HFFc6 (cell line): ENCODE measurements at regions not wholly inside any gene's neighbourhood (a gene's known extent, or its start where the extent isn't known, plus 50 kb on each side); places are given as distances from the start of the nearest gene placed in this dataset.

Source experiments
- DNase-seq: peaks from one replicate; pipeline ENCODE4 v3.0.0-alpha.2; 2018
- H3K27ac Mint-ChIP-seq: 2 replicates; pipeline ENCODE4 v1.8.0; 2020; ENCODE audit warnings: mild to moderate bottlenecking, mixed read lengths
- H3K27me3 Mint-ChIP-seq: 2 replicates; pipeline ENCODE4 v1.8.0; 2021; ENCODE audit warnings: mild to moderate bottlenecking, moderate library complexity, mixed read lengths; ENCODE audit not compliant: insufficient read depth
- H3K36me3 Mint-ChIP-seq: 2 replicates; pipeline ENCODE4 v1.8.0; 2021; ENCODE audit warnings: low read depth, mixed read lengths
- H3K4me1 Mint-ChIP-seq: 2 replicates; pipeline ENCODE4 v1.8.0; 2020; ENCODE audit warnings: low read depth, mixed read lengths
- H3K4me3 Mint-ChIP-seq: 2 replicates; pipeline ENCODE4 v1.8.0; 2020; ENCODE audit warnings: mild to moderate bottlenecking, moderate library complexity, mixed read lengths
- H3K9me3 Mint-ChIP-seq: 2 replicates; pipeline ENCODE4 v1.8.0; 2020; ENCODE audit warnings: mild to moderate bottlenecking, mixed read lengths
- CTCF ChIP-seq: fragments of 200-600 bp; sonication (generic); IDR thresholded peaks from 2 replicates; pipeline ENCODE4 v1.5.0; 2021; ENCODE audit warnings: antibody characterized with exemption, mild to moderate bottlenecking

DNA sequence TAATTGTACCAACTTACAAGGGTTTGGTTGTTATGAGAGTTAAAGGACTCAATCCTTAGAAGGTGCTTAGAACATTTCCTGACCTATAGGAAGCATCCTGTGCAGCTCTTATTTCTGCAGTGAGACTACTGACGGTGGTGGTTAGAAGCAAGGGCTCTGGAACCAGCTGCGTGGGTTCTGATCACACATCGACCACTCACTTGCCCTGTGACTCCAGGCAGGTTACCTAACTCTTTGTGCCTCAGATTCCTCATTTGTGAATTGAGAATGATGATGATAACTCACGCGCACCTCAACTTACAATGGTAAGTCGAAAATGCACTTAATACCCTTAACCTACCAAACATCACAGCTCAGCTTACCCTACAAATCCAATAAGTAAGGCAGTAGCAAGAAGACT lies 80.7 kb upstream of the SPATA12 start:
- no peak for DNase-seq
- Mint-ChIP-seq H3K36me3 (no peaks in the 10 kb centered on the region), H3K4me3 (no peak overlapping the region), H3K27ac (no peak overlapping the region), H3K27me3 (no peaks in the 10 kb centered on the region), H3K4me1 (peaks cover 37% of the 10 kb centered on the region), H3K9me3 (no peaks in the 10 kb centered on the region)
- no peak for TF ChIP-seq CTCF

DNA sequence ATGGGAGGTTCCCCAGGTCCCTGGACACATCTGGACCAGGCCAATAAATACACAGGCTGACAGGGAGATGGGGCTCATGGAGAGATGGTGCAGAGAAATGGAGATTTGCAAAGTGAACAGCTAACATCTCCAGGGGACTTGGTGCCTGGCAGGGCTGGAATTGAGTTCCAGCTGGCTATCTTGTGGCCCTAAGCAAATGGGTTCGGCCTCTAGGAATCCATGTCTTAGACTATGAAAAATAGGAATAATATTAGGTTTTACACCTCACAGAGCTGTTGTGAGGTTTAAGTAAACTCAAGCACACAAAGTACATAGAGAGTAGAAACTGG lies 82.9 kb upstream of the SPATA12 start:
- Mint-ChIP-seq H3K9me3 (no peaks in the 10 kb centered on the region), H3K4me3 (no peak overlapping the region), H3K27me3 (peaks cover under 1% of the 10 kb centered on the region), H3K4me1 (peaks cover 35% of the 10 kb centered on the region), H3K36me3 (no peaks in the 10 kb centered on the region), H3K27ac (peak overlapping the region; percentile 71)
- TF ChIP-seq CTCF = no peak
- DNase-seq = no peak

DNA sequence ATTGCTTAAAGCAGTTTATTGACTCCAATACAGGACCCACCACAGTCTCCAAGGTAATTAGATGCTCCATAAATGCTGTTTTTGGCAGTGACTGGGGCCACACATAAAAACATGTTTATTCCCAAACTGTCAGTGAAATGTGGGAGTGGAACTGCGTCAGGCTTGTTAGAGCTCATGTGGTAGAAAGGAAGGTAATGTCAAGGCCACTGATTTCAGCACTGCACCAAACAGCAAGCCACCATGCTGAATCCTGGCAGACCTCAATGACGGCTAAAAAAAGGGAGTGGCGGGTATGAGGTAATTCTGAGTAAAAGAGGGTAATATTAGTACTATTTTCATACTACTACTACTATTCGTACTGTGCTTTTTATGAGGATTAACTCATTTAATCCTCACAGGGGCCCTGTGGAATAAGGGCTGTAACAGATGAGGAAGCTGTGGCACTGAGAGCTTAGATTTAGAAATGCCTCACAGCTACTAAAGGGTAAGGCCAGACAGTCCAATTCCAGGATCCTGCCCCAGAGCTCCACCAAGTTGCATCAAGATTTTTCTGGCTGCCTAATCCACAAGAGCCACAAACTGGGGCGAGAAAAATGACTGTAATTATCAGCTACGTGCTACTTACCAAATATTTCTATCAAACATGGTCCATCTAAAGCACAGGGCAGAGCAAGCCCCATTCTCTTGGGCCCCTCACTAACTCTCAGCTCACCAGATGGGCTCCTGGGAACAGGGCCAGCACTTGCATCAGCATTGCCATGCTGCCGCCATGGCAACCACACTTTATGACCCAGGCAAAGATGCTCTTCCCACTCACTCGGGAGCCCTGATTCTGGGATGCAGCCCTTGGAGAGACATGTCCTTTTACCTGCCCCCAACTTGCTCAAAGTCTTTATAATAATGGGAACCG lies 83.6 kb upstream of the SPATA12 start:
- H3K9me3 Mint-ChIP-seq = no peaks in the 10 kb centered on the region
- H3K4me1 Mint-ChIP-seq = peaks cover 29% of the 10 kb centered on the region
- TF ChIP-seq CTCF = no peak
- peak overlapping the region; percentile 71 for H3K27ac Mint-ChIP-seq
- no peak overlapping the region for H3K4me3 Mint-ChIP-seq
- no peaks in the 10 kb centered on the region for H3K36me3 Mint-ChIP-seq
- H3K27me3 Mint-ChIP-seq = peaks cover 3% of the 10 kb centered on the region
- DNase-seq = peak; percentile 28

- no peaks in the 10 kb centered on the region for H3K9me3 Mint-ChIP-seq
- no peak for TF ChIP-seq CTCF
Measured at GRCh38 chr3:56975567-56975966, 84.9 kb upstream of the SPATA12 start.

GRCh38 chr3:56974247-56974930 lies 86.1 kb upstream of the SPATA12 start:
- no peak overlapping the region for H3K27ac Mint-ChIP-seq

More at GRCh38 chr3:56975567-56975966, 84.9 kb upstream of the SPATA12 start:
- Mint-ChIP-seq H3K27ac (no peak overlapping the region), H3K4me1 (peaks cover 18% of the 10 kb centered on the region), H3K4me3 (no peak overlapping the region), H3K36me3 (no peaks in the 10 kb centered on the region), H3K27me3 (peaks cover 4% of the 10 kb centered on the region)
- DNase-seq = no peak

More at GRCh38 chr3:56974247-56974930, 86.1 kb upstream of the SPATA12 start:
- no peak for TF ChIP-seq CTCF
- DNase-seq = no peak
- Mint-ChIP-seq H3K27me3 (peaks cover 6% of the 10 kb centered on the region), H3K4me3 (no peak overlapping the region), H3K9me3 (no peaks in the 10 kb centered on the region), H3K36me3 (no peaks in the 10 kb centered on the region), H3K4me1 (peaks cover 27% of the 10 kb centered on the region)
